NCI-H1436 (cell line): ENCODE measurements at regions not wholly inside any gene's neighbourhood (a gene's known extent, or its start where the extent isn't known, plus 50 kb on each side); places are given as distances from the start of the nearest gene placed in this dataset.
"Not testable (repeated sequence)": the region's sequence is repeated elsewhere in the genome, so short reads cannot be mapped to it uniquely, and the experiment has no call there.

ENCODE experiments used
- DNase-seq: peaks from one replicate; lab custom pipeline; 2025; lab: John Stamatoyannopoulos, UW

- no peak for DNase-seq
These were observed 246.6 kb upstream of the LRRC3B start for GRCh38 chr3:26375843-26376530.

GRCh38 chr3:26381411-26381810 is 241.2 kb upstream of the LRRC3B start:
- no peak for DNase-seq

GRCh38 chr3:26406636-26407035 is 215.9 kb upstream of the LRRC3B start:
- no peak for DNase-seq

GRCh38 chr3:26418553-26418952 is 204.0 kb upstream of the LRRC3B start:
- no peak for DNase-seq

GRCh38 chr3:26422415-26422814 is 200.2 kb upstream of the LRRC3B start:
- DNase-seq = no peak

GRCh38 chr3:26425076-26425475 is 197.5 kb upstream of the LRRC3B start:
- no peak for DNase-seq

- DNase-seq = no peak
These were observed 193.6 kb upstream of the LRRC3B start for GRCh38 chr3:26428992-26429391.

GRCh38 chr3:26437678-26438077 is 184.9 kb upstream of the LRRC3B start:
- DNase-seq = no peak

GRCh38 chr3:26438325-26438940 is 184.1 kb upstream of the LRRC3B start:
- DNase-seq = no peak

GRCh38 chr3:26438981-26439884 is 183.3 kb upstream of the LRRC3B start:
- DNase-seq = no peak

- DNase-seq = no peak
These were observed 172.6 kb upstream of the LRRC3B start for GRCh38 chr3:26449996-26450395.

GRCh38 chr3:26452363-26452762 is 170.2 kb upstream of the LRRC3B start:
- DNase-seq = no peak

- DNase-seq = no peak
These were observed 161.6 kb upstream of the LRRC3B start for GRCh38 chr3:26460985-26461384.

GRCh38 chr3:26472345-26472744 is 150.2 kb upstream of the LRRC3B start:
- DNase-seq = no peak

- DNase-seq = no peak
These were observed 147.9 kb upstream of the LRRC3B start for GRCh38 chr3:26474706-26475105.

- no peak for DNase-seq
These were observed 142.2 kb upstream of the LRRC3B start for GRCh38 chr3:26480377-26480776.

- DNase-seq = no peak
These were observed 138.4 kb upstream of the LRRC3B start for GRCh38 chr3:26484140-26484539.

GRCh38 chr3:26498271-26498670 is 124.3 kb upstream of the LRRC3B start:
- DNase-seq = no peak

GRCh38 chr3:26505399-26505798 is 117.2 kb upstream of the LRRC3B start:
- DNase-seq = no peak

- DNase-seq = not testable (repeated sequence)
These were observed 108.0 kb upstream of the LRRC3B start for GRCh38 chr3:26514445-26515029.

GRCh38 chr3:26515351-26515750 is 107.2 kb upstream of the LRRC3B start:
- DNase-seq = no peak

GRCh38 chr3:26521261-26521660 is 101.3 kb upstream of the LRRC3B start:
- no peak for DNase-seq

- DNase-seq = no peak
These were observed 99.7 kb upstream of the LRRC3B start for GRCh38 chr3:26522919-26523318.
